CD4-positive, alpha-beta T cell treated with Interferon gamma for 1 hour (primary cell): ENCODE measurements at regions not wholly inside any gene's neighbourhood (a gene's known extent, or its start where the extent isn't known, plus 50 kb on each side); places are given as distances from the start of the nearest gene placed in this dataset.

Source experiments
- DNase-seq: peaks from one replicate; pipeline ENCODE4 v3.0.0-alpha.2; 2020

- DNase-seq = no peak
Observed at GRCh38 chr1:93744299-93744988, 62.8 kb upstream of the BCAR3 start.

- no peak for DNase-seq
Observed at GRCh38 chr1:93743465-93743864, 61.8 kb upstream of the BCAR3 start.

GRCh38 chr1:93740601-93741031 is 59.0 kb upstream of the BCAR3 start:
- no peak for DNase-seq

GRCh38 chr1:93740157-93740556 is 58.5 kb upstream of the BCAR3 start:
- no peak for DNase-seq

DNA sequence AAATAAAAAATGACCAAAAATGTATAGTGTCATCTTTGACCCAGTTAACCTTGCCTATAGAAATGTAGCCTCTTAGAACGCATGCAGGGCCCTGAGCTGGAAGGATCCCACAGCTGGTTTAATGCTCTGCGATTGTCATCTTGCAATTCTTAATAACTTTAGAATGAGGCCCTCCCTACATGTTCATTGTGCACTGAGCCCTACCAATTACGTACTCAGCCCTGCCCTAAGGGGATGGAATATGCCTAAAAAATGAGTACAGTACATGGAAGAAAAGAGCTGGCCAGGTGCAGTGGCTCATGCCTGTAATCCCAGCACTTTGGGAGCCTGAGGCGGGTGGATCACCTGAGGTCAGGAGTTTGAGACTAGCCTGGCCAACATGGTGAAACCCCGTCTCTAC is 57.8 kb upstream of the BCAR3 start:
- DNase-seq = no peak

GRCh38 chr1:93738926-93739325 is 57.3 kb upstream of the BCAR3 start:
- no peak for DNase-seq

- DNase-seq = no peak
Observed at GRCh38 chr1:93738075-93738622, 56.5 kb upstream of the BCAR3 start.

- no peak for DNase-seq
Observed at GRCh38 chr1:93735722-93736121, 54.1 kb upstream of the BCAR3 start.

DNA sequence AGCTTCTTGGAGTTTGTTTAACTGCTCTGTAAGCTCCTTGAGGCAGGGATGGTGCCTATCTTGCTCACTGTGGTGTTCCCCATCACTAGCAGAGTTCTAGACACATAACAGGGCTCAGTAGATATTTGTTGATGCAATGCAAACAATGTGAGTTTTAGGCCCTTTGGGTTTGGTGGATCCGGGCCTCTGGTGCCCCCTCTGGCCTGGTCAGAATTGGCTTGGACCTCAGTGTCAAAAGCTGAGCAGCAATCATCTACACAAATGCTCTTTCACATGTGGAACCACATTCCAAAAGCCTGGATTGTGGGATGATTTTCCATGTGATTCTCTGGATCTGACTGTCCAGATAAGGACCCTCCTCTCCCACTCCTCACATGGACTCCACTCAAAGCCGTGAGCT is 53.4 kb upstream of the BCAR3 start:
- DNase-seq = no peak

DNA sequence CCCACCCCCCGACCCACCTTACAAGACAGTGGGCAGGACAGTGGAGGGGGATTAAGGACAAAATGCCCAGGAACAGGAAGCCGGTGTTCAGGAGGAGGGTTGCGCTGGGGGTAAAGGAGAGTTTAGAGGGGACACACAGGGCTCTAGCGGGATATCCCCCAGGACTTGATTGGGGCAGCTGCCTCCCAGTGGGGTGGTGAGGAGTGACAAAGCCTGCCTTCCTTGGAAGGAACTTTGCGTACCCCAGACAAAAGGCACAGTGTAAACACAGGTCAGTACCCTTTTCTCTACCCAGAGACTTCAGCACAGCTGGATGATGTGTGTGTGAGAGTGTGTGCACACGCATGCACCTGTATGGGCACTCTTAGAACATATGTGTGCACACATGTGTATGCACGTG is 51.7 kb upstream of the BCAR3 start:
- no peak for DNase-seq

DNA sequence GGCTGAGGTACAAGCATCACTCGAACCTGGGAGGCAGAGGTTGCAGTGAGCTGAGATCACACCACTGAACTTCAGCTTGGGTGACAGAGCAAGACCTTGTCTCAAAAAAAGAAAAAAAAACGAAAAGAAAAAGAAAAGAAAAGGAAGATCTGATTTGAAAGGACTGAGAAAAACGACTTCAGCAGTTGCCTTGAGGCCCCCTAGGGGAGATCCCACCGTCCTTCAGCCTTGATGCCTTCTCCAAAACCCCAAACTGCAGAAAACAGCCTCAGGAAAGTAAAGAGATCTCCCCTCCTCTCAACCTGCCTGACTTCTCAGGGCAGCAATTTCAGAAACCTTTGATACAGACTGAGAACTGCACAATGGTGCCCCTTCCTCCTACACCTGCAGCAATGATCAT is 50.9 kb upstream of the BCAR3 start:
- no peak for DNase-seq
